ENCODE measurements at regions not wholly inside any gene's neighbourhood (a gene's known extent, or its start where the extent isn't known, plus 50 kb on each side); places are given as distances from the start of the nearest gene placed in this dataset.

DNA sequence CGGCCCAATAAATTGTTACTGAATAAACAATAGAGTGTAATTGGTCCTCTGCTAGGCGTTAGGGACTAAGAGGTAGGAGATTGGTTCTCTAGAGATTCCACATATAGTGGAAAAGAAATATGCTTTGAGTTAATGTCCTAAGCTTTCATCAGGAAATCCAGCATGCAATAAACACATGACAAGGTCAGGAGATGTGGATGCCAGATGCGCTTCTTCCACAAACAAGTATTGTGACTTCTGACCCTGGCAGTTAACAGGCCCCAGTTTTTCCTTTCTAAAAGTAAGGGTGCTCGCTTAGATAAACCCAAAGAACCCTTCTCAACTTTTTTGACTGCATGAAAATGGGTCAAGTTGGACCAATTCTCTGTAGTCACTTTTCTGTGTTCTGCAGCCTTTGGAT is 146.5 kb upstream of the SOX21 start:
- TF ChIP-seq, protein P1, sequence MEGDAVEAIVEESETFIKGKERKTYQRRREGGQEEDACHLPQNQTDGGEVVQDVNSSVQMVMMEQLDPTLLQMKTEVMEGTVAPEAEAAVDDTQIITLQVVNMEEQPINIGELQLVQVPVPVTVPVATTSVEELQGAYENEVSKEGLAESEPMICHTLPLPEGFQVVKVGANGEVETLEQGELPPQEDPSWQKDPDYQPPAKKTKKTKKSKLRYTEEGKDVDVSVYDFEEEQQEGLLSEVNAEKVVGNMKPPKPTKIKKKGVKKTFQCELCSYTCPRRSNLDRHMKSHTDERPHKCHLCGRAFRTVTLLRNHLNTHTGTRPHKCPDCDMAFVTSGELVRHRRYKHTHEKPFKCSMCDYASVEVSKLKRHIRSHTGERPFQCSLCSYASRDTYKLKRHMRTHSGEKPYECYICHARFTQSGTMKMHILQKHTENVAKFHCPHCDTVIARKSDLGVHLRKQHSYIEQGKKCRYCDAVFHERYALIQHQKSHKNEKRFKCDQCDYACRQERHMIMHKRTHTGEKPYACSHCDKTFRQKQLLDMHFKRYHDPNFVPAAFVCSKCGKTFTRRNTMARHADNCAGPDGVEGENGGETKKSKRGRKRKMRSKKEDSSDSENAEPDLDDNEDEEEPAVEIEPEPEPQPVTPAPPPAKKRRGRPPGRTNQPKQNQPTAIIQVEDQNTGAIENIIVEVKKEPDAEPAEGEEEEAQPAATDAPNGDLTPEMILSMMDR (conservative IDR thresholded peaks at IDR 0.05 in 1 of 2, IDR thresholded peaks at IDR 0.05 in 1 of 2; ENCODE audit: low read depth in 1 of 2, low read length in 2 of 2), result no peak
- TF ChIP-seq EZH2 (IDR thresholded peaks at IDR 0.05; ENCODE audit: low read length, missing control alignments), result no peak
